Endometrium (tissue), 2 donors: ENCODE measurements at regions not wholly inside any gene's neighbourhood (a gene's known extent, or its start where the extent isn't known, plus 50 kb on each side); places are given as distances from the start of the nearest gene placed in this dataset.

Source experiments
- FAIRE-seq: peaks from 2 replicates; lab custom pipeline; 2012; peaks lifted over from hg19 to GRCh38; lab: Jason Lieb, UNC
- donor health status: control.
- donor health status: control.

DNA sequence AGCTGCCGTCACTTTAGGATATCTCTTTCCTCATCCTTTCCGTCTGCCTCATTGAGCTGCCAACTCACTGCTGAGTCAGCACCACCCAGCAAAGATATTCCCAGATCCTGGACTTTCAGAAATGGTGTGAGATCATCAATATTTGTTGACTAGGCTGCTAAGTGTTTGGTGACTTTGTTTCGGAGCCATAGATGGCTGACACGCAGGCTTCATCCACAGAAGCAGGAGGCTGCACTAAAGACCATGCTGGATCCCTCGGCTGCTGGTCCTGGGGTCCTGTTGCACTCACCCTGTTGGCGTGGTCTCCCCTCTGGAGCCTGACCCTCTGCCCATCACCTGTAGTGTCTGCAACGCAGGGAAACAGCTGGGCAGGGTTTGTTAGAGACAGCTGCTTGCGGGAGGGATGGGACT lies 96.5 kb downstream of the ERMARD start:
- no peak for FAIRE-seq

GRCh38 chr6:169847141-169847674 lies 95.8 kb downstream of the ERMARD start:
- FAIRE-seq = no peak

GRCh38 chr6:169846286-169847056 lies 95.0 kb downstream of the ERMARD start:
- FAIRE-seq = no peak

DNA sequence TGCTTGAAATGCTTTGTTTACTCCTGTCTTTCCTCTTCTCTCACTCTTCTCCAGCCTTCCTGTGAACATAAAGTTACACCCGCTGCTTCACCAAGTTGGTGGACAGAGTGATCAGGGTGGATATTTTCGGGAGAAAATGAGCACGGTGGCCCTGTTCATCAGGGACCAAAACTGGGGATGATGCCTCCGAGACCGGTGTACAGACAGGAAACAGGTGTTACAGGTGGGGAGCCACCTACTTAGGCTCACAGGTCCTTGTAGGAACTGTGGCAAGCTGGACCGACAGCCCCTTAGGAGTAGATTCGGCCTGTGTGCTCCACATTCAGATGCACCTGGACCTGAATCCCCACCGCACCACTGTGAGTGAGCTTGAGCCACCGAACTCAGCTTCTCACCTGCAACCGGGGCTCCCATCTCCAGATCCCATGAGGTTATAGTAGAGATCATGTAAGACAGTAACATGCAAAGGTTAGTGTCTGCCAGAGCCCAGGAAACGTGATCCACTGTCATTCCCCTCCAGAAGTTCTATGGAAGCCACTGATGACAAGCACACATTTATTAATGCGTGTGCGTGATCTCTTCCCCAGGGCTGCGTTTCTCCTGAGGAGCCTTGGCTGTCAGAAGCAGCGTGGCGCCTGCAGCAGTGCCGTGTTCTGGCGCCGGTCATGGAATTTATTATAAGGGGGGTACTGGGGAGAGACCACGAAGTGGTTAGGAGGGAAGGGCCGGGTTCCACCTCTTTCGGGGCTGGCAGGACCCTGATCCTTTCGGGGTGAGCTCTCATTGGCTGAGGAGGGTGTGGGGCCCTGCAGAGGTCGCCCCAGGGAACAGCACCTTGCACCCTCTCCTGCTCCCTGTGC lies 94.2 kb downstream of the ERMARD start:
- FAIRE-seq = no peak

DNA sequence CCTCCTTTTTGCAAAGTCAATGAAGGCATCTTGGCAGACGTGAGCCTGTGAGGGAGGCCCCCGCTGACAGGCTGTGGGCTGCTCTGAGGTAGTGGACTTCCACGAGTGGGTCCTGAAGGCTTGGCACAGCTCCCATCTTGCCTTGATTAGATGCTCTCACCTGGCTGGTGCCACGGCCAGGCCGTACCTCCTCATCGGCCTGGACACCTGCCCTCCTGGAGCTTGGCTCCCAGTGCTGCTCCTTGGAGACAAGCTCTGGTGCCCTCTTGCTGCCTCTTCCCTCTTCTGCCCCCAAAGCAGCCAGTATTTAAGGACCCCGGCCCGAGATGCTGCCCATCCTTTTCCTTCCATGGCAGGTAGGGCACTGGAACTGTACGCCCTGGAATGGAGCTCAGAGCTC lies 93.5 kb downstream of the ERMARD start:
- FAIRE-seq = no peak

DNA sequence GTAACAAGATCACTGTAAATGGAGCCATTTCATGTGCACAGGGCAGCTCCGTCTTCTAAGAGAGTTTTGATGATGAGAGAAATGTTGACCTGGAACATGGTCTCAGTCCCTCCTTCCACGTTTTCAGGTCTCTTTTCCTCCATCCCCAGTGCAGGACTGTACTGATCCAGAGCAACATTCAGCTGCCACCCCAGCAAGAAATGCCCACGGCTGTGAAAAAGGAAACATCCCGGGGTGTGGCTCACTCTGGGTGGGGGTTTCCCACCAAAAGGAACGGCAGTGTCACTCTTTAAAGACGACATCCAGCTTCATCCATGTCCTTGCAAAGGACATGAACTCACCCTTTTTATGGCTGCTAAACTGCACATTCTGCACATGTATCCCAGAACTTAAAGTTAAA lies 92.6 kb downstream of the ERMARD start:
- FAIRE-seq = no peak

DNA sequence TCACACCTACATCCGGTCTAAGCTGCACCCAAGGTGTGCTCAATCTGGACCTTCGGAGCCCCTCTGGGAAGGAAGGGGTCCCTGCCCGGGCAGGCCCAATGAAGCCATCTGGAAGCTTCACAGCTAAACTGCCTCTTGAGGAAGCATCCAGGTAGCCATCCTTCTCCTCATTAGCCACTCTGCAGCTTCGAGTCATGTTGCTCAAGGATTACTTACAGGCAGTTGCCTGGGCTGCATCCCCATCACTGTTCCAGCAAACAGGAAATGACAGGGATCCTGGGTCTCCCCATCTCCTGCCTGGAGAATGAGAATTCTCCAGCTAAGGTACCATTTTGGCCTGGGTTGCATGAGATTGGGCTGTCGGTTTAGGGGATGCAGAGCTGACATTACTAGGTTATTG lies 91.7 kb downstream of the ERMARD start:
- no peak for FAIRE-seq

GRCh38 chr6:169841907-169842606 lies 90.6 kb downstream of the ERMARD start:
- FAIRE-seq = no peak

DNA sequence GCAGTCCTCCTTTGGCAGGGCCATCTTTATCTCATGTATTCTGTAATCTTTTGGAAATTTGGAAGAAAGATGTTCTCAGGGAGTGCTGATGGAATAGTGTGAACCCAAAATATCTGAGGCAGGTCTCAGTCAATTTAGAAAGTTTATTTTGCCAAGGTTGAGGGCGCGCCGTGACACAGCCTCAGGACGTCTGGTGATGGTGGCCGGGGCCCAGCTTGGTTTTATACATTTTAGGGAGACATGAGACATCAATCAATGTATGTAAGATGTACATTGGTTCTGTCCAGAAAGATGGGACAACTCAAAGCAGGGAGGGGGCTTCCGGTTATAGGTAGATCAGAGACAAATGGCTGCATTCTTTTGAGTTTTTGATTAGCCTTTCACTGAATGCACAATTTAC lies 89.8 kb downstream of the ERMARD start:
- FAIRE-seq = no peak

DNA sequence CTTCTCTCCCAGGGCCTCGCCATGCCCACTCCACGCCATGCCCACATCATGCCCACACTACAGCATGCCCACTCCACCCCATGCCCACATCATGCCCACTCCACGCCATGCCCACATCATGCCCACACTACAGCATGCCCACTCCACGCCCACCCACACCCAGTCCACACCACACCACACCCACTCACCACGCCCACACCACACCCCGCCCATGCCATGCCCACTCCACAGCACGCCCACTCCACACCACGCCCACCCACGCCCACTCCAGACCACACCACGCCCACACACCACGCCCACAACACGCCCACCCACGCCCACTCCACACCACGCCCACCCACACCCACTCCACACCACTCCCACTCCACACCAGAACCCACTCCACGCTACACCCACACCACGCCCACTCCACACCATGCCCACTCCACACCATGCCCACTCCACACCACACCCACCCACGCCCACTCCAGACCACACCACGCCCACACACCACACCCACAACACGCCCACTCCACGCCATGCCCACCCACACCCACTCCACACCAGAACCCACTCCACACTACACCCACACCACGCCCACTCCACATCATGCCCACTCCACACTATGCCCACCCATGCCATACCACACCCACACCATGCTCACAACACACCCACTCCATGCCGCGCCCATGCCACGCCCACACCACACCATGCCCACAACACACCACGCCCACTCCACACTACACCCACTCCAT lies 88.6 kb downstream of the ERMARD start:
- no peak for FAIRE-seq

DNA sequence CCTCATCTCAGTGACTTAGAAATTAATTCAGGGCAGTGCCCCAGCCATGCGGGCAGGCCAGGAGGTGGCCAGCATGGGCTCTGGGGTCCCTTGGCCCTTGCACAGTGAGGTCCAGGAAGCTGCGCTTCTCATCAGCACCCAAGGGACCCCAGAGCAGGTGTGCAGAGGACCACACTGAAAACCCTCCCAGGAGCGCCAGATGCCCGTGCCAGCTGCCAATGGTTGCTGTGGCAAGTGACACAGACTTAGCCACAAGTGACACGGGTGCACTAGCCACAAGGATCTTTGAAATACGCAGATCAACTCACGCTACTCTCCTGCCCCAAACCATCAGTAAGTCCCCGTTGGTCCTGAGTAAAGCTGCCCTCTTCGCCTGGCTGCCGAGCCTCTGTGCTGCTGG lies 88.1 kb downstream of the ERMARD start:
- FAIRE-seq = no peak

GRCh38 chr6:169839029-169839481 lies 87.6 kb downstream of the ERMARD start:
- FAIRE-seq = no peak

GRCh38 chr6:169838346-169839028 lies 87.1 kb downstream of the ERMARD start:
- FAIRE-seq = no peak

GRCh38 chr6:169837529-169838250 lies 86.3 kb downstream of the ERMARD start:
- FAIRE-seq = no peak

DNA sequence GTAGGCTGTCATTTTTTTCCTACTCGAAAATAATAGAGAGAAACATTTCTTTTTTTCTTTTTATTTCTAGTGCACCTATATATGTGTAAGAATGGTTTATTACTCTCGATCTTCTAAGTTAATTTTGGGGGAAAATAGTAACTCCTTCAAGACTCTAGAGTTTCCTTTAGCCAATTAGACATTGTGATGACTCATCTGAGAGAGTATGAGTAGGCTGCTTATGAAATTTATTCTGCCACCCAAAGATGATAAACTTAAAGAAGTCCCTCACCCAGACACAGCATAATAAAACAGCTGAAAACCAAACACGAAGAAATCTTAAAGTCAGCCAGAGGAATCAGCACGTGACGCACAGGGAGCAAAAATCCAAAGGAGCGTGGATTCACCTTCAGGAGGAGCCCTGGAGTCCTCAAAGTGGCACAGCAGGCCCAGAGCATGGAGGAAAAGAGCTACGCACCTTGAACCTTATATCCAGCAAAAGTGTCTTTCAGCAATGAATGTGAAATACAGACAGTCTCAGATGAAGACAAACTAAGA lies 81.9 kb downstream of the ERMARD start:
- no peak for FAIRE-seq

GRCh38 chr6:169832247-169832948 lies 81.0 kb downstream of the ERMARD start:
- no peak for FAIRE-seq

- no peak for FAIRE-seq
Measured at GRCh38 chr6:169831450-169832246, 80.2 kb downstream of the ERMARD start.
